HG02870 (cell line): ENCODE measurements at regions not wholly inside any gene's neighbourhood (a gene's known extent, or its start where the extent isn't known, plus 50 kb on each side); places are given as distances from the start of the nearest gene placed in this dataset.

ENCODE experiments used
- ATAC-seq: cut with Tn5 transposase; IDR thresholded peaks from one replicate; pipeline ENCODE4 v1.9.1; 2021; ENCODE audit warnings: mild to moderate bottlenecking, moderate library complexity; ENCODE audit not compliant: unreplicated experiment

DNA sequence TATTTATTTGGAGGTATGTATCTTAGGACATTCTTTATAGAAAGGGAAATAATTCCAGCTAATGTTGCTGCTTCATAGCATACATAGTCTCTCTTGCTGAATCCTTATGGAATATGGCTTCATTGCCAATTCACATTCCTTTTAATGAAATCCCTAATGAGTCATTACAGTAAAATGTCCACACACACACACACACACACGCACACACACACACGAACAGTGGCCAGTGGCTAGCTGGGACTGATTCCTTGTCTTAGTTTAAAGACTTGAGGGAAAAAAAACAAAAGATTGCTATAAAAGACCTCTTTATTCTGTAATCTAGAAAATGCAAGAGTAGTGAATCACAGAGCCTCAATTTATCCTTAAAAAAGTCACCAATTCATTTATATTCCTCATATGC lies 301.6 kb downstream of the SLITRK6 start:
- no peak for ATAC-seq

- no peak for ATAC-seq
Observed at GRCh38 chr13:85492283-85492682, 306.9 kb downstream of the SLITRK6 start.

DNA sequence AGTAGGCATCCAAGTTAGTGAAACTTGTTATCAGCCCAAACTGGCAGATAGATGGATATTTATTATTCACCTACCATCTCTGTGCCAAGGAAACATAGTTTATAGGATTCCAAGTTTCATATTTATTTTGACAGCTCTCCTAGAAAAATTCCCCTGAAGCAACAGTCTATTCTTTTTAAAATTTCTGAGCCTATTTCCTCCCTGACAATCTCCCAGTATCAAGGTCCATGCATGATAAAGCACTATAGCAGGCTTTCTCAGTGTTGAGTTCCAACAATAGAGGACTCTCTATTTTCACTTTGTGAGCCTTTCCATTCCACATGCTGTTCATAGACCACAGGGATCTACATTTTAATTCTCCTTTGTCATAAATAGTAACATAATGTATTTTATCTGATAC lies 312.6 kb downstream of the SLITRK6 start:
- no peak for ATAC-seq

- ATAC-seq, result no peak
Observed at GRCh38 chr13:85473144-85473543, 326.1 kb downstream of the SLITRK6 start.

GRCh38 chr13:85469320-85469719 lies 329.9 kb downstream of the SLITRK6 start:
- ATAC-seq, result no peak

GRCh38 chr13:85462792-85463425 lies 336.3 kb downstream of the SLITRK6 start:
- ATAC-seq, result no peak

- ATAC-seq, result no peak
Observed at GRCh38 chr13:85461621-85462020, 337.6 kb downstream of the SLITRK6 start.

GRCh38 chr13:85445534-85445933 lies 353.7 kb downstream of the SLITRK6 start:
- ATAC-seq, result no peak

DNA sequence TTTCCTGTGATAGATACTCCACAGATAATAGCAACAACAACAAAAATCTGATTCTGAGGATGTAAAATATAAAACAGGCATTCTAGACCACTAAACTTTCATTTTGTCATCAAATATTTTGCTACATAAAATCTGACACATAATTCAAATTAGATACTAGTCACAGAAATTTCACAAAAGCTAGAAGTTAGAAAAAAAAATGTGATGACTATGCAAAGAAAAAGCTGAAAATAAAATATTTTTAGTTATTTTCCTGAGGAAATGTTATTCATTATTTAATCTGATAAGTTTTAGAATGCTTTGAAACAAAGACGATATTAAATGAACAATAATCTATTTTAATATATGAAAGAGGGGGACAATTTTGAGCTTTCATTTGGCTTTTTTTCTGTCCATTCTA lies 357.2 kb downstream of the SLITRK6 start:
- no peak for ATAC-seq

- ATAC-seq, result no peak
Observed at GRCh38 chr13:85441364-85441763, 357.9 kb downstream of the SLITRK6 start.

DNA sequence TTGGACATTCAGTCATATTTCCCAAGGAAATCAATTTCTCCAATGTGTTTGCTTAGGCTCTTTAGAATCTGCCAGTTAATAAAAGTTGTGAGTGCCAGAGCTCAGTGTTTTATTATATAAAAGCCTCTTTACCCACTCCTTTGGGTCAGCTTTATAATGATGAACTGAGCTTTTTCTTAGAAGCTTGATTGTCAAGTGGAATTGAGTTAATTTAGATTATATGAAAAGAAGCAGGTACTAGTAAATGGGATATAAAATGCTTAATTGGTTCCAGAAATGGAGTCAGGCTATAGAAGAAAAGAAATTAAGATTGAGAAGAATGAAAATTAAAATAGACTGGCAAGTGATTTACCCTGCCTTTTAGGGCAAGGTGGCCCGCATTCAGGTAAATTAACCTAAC lies 363.2 kb downstream of the SLITRK6 start:
- ATAC-seq, result no peak

GRCh38 chr13:85434927-85435326 lies 364.3 kb downstream of the SLITRK6 start:
- no peak for ATAC-seq

GRCh38 chr13:85432881-85433280 lies 366.3 kb downstream of the SLITRK6 start:
- ATAC-seq, result no peak

DNA sequence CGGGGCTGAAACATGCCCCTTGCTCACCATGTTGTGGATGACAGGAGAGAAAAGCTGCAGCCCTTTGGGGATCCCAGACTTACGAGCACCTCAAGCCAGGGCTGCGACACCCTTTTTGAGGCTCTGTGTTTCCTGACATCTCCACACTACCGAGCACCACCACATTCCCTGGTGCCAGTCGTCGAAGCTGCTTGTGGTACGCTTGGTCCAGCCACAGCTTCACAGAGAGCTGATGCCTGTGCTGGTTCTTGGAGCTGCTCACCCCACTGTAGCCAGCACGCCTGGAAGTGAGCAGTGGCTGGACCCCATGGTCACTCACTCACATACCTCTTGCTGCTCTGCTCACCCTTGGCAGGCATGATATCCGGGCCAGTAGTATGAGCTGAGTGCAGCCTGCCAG lies 367.5 kb downstream of the SLITRK6 start:
- ATAC-seq, result no peak

DNA sequence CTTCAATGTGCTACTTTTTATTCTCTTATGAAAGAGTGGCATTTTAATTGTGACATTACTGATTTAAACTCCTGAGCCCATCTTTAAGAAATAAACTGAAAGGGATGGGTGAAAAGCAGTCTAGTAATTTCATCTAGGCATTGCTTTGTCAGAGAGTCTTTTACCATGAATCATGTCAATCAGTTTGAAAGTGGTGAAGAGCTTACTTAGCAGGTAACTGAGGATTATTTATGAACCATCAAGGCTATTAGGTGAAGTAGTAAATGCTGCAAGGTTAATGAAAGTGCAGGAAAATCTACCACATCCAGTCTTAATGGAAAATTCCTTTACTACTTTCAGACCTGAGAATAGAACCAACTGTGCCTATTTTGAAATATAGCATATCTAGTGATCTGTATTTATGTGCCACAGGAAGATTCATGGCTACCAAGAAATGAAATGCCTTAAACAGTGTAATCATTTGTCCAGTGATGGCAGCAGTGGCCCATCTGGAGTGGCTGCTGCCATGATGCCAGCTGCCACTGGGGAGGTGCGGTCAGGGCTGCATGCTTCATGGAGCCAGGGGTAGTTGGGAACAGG lies 368.9 kb downstream of the SLITRK6 start:
- ATAC-seq, result no peak

GRCh38 chr13:85427416-85427815 lies 371.8 kb downstream of the SLITRK6 start:
- no peak for ATAC-seq

DNA sequence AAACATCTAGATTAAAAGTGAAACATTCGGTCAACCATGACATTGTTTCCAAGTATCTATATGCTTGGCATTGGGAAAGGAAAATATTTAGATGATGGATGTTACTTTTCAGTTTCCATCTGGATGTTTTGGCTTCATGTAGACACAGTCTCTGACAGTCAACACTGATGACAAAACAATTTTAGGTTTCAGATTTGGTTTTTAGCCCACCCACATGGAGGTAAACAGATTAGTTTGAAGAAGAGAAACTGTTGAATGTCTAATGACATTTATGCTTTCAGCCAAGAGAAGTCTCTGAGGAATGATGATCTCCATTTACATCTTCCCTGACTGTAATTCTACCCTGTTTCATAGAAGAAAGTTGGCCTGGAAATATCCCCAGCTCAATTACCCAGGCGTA lies 379.1 kb downstream of the SLITRK6 start:
- no peak for ATAC-seq

DNA sequence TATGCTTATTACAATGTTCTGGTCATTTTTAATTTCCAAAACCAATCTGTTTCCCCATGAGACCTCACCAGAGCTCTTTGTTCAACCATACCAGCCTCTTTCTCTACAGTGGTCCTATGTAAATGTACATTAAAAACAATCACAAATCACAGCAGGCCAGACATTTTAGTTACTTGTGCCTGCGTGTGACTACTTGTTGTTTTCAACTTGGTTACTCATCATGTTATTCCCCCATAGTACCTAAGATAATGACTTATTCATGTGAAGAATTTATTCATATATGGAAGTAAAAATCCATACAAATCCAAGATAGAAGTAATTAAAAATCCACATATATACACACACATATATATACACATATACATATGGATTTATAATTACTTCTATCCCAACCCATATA lies 379.6 kb downstream of the SLITRK6 start:
- no peak for ATAC-seq

DNA sequence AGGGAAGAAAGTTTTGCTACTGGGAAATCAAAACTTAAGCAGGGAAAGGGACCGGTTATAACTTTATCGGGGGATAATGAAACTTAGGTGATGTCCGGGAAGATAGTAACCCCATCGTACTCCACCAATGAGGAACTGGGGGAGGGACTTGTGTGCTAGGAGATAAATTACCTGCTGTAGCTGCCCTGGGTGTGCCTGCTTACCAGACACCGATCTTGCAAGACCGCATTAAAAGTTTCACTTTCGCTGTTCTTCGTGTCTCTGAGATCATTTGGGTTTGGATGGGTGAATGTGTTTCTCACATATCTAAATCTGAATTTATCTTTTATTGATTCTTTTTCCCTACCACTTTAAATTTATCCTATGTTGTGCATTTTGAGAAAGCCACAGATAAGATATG lies 381.4 kb downstream of the SLITRK6 start:
- ATAC-seq, result no peak

GRCh38 chr13:85413664-85414063 lies 385.6 kb downstream of the SLITRK6 start:
- ATAC-seq, result no peak

GRCh38 chr13:85412448-85412847 lies 386.8 kb downstream of the SLITRK6 start:
- ATAC-seq, result no peak

GRCh38 chr13:85411591-85411990 lies 387.6 kb downstream of the SLITRK6 start:
- ATAC-seq, result no peak

DNA sequence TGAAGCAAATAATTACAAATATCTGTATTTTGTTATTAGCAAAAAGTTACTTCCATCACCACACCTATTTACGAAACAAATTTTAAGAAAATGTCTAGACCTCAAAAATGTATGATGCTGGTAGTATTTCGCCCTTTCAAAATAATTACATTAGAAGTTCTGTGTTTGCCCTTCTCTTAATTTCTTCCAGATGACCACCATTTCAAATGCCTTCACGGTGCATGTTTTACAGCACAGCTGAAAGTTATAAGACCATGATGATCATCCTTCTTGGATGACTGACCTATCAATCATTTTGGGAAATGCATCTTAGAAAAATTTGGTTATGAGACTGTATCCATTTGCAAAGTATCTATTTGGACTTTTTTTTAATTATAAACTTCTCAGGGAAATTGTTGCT lies 390.8 kb downstream of the SLITRK6 start:
- no peak for ATAC-seq
